ENCODE measurements at regions not wholly inside any gene's neighbourhood (a gene's known extent, or its start where the extent isn't known, plus 50 kb on each side); places are given as distances from the start of the nearest gene placed in this dataset.
"Not testable (repeated sequence)": the region's sequence is repeated elsewhere in the genome, so short reads cannot be mapped to it uniquely, and the experiment has no call there.

DNA sequence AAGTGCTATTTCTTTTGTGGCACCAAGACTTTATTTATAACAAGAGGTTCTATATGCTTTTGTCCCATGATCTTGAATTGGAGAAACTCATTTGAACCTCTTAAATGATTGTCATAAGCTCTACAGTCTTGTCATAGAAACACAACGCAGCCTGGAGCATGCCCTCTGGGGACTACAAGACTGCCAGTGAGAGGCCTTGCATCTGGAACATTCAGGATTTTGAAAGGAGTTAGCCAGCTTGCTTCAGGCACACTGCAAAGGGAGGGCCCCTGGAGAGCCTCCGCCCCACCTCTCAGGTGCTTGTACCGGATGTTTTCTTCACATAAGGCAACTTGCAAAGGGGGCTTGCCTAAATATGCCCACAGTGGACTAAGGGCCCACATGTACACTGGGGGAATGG is 130.5 kb downstream of the LIG4 start:
- intact Hi-C loops (cut with DNase I) = no loop called here
- ATAC-seq (no peak), DNase-seq (no peak)
- H3K36me3 ChIP-seq = no peaks in the 10 kb centered on the region
- TF ChIP-seq, protein P1, sequence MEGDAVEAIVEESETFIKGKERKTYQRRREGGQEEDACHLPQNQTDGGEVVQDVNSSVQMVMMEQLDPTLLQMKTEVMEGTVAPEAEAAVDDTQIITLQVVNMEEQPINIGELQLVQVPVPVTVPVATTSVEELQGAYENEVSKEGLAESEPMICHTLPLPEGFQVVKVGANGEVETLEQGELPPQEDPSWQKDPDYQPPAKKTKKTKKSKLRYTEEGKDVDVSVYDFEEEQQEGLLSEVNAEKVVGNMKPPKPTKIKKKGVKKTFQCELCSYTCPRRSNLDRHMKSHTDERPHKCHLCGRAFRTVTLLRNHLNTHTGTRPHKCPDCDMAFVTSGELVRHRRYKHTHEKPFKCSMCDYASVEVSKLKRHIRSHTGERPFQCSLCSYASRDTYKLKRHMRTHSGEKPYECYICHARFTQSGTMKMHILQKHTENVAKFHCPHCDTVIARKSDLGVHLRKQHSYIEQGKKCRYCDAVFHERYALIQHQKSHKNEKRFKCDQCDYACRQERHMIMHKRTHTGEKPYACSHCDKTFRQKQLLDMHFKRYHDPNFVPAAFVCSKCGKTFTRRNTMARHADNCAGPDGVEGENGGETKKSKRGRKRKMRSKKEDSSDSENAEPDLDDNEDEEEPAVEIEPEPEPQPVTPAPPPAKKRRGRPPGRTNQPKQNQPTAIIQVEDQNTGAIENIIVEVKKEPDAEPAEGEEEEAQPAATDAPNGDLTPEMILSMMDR (IDR thresholded peaks at IDR 0.05) = no peak
- H3K27ac ChIP-seq = no peak overlapping the region
- no peaks in the 10 kb centered on the region for H3K9me3 ChIP-seq
- H3K4me3 ChIP-seq = no peak overlapping the region
- H3K4me1 ChIP-seq = no peaks in the 10 kb centered on the region
- H3K27me3 ChIP-seq = no peaks in the 10 kb centered on the region

GRCh38 chr13:108083056-108083455 is 132.3 kb downstream of the LIG4 start:
- DNase-seq (no peak), ATAC-seq (no peak)
- Histone ChIP-seq H3K27me3 (no peaks in the 10 kb centered on the region), H3K4me1 (no peaks in the 10 kb centered on the region), H3K9me3 (peaks cover 0 to 5% of the 10 kb centered on the region in 2 donors), H3K36me3 (no peaks in the 10 kb centered on the region), H3K27ac (no peak overlapping the region), H3K4me3 (no peak overlapping the region)
- intact Hi-C loops (cut with DNase I) = no loop called here
- TF ChIP-seq, protein P1 (IDR thresholded peaks at IDR 0.05) = no peak

DNA sequence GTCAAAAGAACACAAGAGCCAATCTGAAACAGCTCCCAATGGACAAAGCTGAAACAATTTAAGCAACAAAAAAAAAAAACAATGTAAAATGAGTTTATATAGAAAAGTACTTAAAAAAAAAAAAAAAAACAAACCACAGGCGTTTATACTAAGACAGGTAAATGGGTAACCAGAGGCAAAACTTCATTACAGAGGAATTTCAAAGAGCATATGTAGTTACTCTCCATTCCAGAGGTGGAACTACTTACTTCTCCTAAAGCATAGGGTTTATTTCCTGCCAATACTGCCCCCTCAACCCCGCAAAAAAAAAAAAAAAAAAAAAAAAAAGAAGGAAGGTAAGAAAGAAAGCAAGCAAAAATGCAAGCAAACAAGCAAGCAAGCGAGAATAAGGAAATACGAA is 132.9 kb downstream of the LIG4 start:
- no peaks in the 10 kb centered on the region for H3K36me3 ChIP-seq
- H3K27ac ChIP-seq = no peak overlapping the region
- no peaks in the 10 kb centered on the region for H3K4me1 ChIP-seq
- intact Hi-C loops (cut with DNase I) = no loop called here
- H3K9me3 ChIP-seq = peaks cover 0 to 11% of the 10 kb centered on the region in 2 donors
- no peak overlapping the region for H3K4me3 ChIP-seq
- DNase-seq (no peak), ATAC-seq (no peak)
- TF ChIP-seq, protein P1 (IDR thresholded peaks at IDR 0.05) = no peak
- no peaks in the 10 kb centered on the region for H3K27me3 ChIP-seq

- intact Hi-C loops (cut with DNase I) = no loop called here
- no peak for ATAC-seq
- TF ChIP-seq, protein P1 (IDR thresholded peaks at IDR 0.05) = no peak
Measured at GRCh38 chr13:108077284-108077683, 138.1 kb downstream of the LIG4 start.

DNA sequence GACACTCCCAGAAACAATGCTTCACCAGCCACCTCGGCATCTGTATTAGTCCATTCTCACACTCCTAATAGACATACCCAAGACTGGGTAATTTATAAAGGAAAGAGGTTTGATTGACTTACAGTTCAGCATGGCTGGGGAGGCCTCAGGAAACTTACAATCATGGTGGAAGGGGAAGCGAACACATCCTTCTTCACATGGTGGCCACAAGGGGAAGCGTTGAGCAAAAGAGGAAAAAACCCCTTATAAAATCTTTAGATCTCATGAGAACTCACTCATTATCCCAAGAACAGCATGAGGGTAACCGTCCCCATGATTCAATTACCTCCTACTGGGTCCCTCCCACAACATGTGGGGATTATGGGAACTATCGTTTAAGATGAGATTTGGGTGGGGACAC is 140.9 kb downstream of the LIG4 start:
- ATAC-seq; H3K27ac ChIP-seq; H3K4me1 ChIP-seq; intact Hi-C loops (cut with DNase I); H3K27me3 ChIP-seq; DNase-seq; H3K36me3 ChIP-seq; H3K4me3 ChIP-seq: not testable (repeated sequence)
- peaks cover 0 to 48% of the 10 kb centered on the region in 2 donors for H3K9me3 ChIP-seq

More at GRCh38 chr13:108077284-108077683, 138.1 kb downstream of the LIG4 start:
- Histone ChIP-seq H3K36me3 (no peaks in the 10 kb centered on the region), H3K27ac (no peak overlapping the region), H3K9me3 (peaks cover 0 to 40% of the 10 kb centered on the region in 2 donors), H3K4me3 (no peak overlapping the region), H3K27me3 (no peaks in the 10 kb centered on the region), H3K4me1 (no peaks in the 10 kb centered on the region)
- no peak for DNase-seq

GRCh38 chr13:108070925-108071324 is 144.4 kb downstream of the LIG4 start:
- TF ChIP-seq, protein P1 (IDR thresholded peaks at IDR 0.05) = no peak
- Histone ChIP-seq H3K27ac (no peak overlapping the region), H3K4me3 (no peak overlapping the region), H3K36me3 (no peaks in the 10 kb centered on the region), H3K4me1 (no peaks in the 10 kb centered on the region), H3K9me3 (peaks cover 0 to 45% of the 10 kb centered on the region in 2 donors), H3K27me3 (no peaks in the 10 kb centered on the region)
- ATAC-seq = no peak
- intact Hi-C loops (cut with DNase I) = no loop called here
- no peak for DNase-seq

All from left lung (tissue), 4 donors.